Karpas-422 (cell line): ENCODE measurements at regions not wholly inside any gene's neighbourhood (a gene's known extent, or its start where the extent isn't known, plus 50 kb on each side); places are given as distances from the start of the nearest gene placed in this dataset.
A peak's percentile ranks its signal among the peaks of the same experiment; 100 is the strongest.

ENCODE experiments used
- DNase-seq: peaks from one replicate; pipeline ENCODE4 v3.0.0-alpha.2; 2015
- H2AFZ ChIP-seq: fragments of 200-600 bp; sonication (generic); 2 replicates; pipeline ENCODE4 v1.6.1; 2014; ENCODE audit warnings: antibody characterized with exemption, low read length, mixed read lengths
- H3K27ac ChIP-seq: fragments of 200-600 bp; sonication (generic); 2 replicates; pipeline ENCODE4 v1.5.1; 2014; ENCODE audit warnings: mild to moderate bottlenecking, low read length, moderate library complexity
- H3K27me3 ChIP-seq: fragments of 200-600 bp; sonication (generic); 2 replicates; pipeline ENCODE4 v1.6.1; 2014; ENCODE audit warnings: low read length, mixed read lengths
- H3K36me3 ChIP-seq: fragments of 200-600 bp; sonication (generic); 2 replicates; pipeline ENCODE4 v1.6.1; 2014; ENCODE audit warnings: low read length, mixed read lengths; ENCODE audit not compliant: insufficient read depth
- H3K4me1 ChIP-seq: fragments of 200-600 bp; sonication (generic); 2 replicates; pipeline ENCODE4 v1.6.1; 2014; ENCODE audit warnings: mild to moderate bottlenecking, low read length, mixed read lengths
- H3K4me2 ChIP-seq: fragments of 200-600 bp; sonication (generic); 2 replicates; pipeline ENCODE4 v1.6.1; 2014; ENCODE audit warnings: low read length, low read depth, mild to moderate bottlenecking; ENCODE audit not compliant: poor library complexity, severe bottlenecking
- H3K4me3 ChIP-seq: fragments of 200-600 bp; sonication (generic); 2 replicates; pipeline ENCODE4 v1.5.1; 2014; ENCODE audit warnings: mild to moderate bottlenecking, antibody characterized with exemption, low read length, mixed read lengths
- H3K79me2 ChIP-seq: fragments of 200-600 bp; sonication (generic); 2 replicates; pipeline ENCODE4 v1.6.1; 2014; ENCODE audit warnings: mild to moderate bottlenecking, low read length, mixed read lengths
- H3K9ac ChIP-seq: fragments of 200-600 bp; sonication (generic); 2 replicates; pipeline ENCODE4 v1.6.0; 2014; ENCODE audit warnings: low read length
- H3K9me2 ChIP-seq: fragments of 200-600 bp; sonication (generic), shearing (Covaris generic); replicated peaks from 2 replicates; pipeline ENCODE4 v1.6.0; 2014; ENCODE audit warnings: mild to moderate bottlenecking, low read length, moderate library complexity; ENCODE audit not compliant: insufficient read depth
- H3K9me3 ChIP-seq: fragments of 300-700, 200-600 bp; sonication (generic); 2 replicates; pipeline ENCODE4 v1.6.1; 2014; ENCODE audit warnings: low read length, mixed read lengths
- H4K20me1 ChIP-seq: fragments of 200-600 bp; sonication (generic); 2 replicates; pipeline ENCODE4 v1.6.1; 2014; ENCODE audit warnings: mild to moderate bottlenecking, antibody characterized with exemption, low read length, low read depth; ENCODE audit not compliant: insufficient read depth

DNA sequence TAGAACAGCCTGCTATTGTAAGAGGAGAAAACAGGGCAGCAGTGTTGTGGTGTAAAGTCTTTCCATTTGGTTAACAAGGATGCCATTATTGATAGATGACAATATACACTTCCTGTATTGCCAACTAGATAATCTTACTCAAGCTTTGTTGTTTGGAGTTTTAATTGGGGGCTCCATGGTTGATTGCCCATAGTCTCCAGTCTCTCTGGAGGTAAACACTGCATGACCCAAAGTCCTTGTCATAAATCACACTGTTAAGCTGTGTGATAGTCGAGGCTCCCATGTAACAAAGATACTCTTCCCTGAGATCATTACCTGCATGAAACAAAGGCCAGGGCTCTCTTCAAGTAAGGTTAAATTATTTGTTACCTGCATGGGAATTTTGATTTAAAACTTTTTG, 394.6 kb downstream of the C4orf33 start:
- Histone ChIP-seq H3K4me3 (no peak overlapping the region), H3K9me3 (no peaks in the 10 kb centered on the region), H3K9me2 (no peaks in the 10 kb centered on the region), H3K36me3 (no peaks in the 10 kb centered on the region), H2AFZ (no peak overlapping the region), H3K27me3 (no peaks in the 10 kb centered on the region), H3K4me2 (no peak overlapping the region), H3K4me1 (no peaks in the 10 kb centered on the region), H3K9ac (no peak overlapping the region), H4K20me1 (no peaks in the 10 kb centered on the region), H3K79me2 (no peaks in the 10 kb centered on the region), H3K27ac (no peak overlapping the region)
- DNase-seq = no peak

DNA sequence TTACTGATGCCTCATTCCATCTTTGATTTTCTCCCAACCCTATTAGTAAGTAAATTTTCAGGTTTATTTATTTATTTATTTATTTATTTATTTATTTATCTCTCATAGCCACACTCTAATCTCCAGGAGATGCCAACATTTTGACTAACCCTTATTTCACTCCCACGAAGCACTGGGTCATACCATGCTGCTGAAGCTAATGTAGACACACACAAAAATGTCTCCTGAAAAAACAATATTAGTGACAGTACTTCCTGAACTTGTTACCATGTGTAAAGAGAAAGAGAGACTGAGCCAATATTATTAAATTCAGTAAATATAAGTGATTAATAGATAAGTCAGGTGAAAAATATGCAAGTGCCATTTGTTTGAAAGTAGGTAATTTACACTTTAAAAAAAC, 402.7 kb downstream of the C4orf33 start:
- no peak overlapping the region for H3K4me3 ChIP-seq
- DNase-seq = no peak
- no peak overlapping the region for H3K27ac ChIP-seq
- no peaks in the 10 kb centered on the region for H4K20me1 ChIP-seq
- H2AFZ ChIP-seq = no peak overlapping the region
- H3K36me3 ChIP-seq = no peaks in the 10 kb centered on the region
- no peak overlapping the region for H3K9ac ChIP-seq
- no peak overlapping the region for H3K4me2 ChIP-seq
- no peaks in the 10 kb centered on the region for H3K79me2 ChIP-seq
- H3K9me2 ChIP-seq = no peaks in the 10 kb centered on the region
- H3K27me3 ChIP-seq = no peaks in the 10 kb centered on the region
- no peaks in the 10 kb centered on the region for H3K4me1 ChIP-seq
- no peaks in the 10 kb centered on the region for H3K9me3 ChIP-seq

GRCh38 chr4:129514852-129515251, 418.9 kb downstream of the C4orf33 start:
- no peak overlapping the region for H2AFZ ChIP-seq
- H3K79me2 ChIP-seq = no peaks in the 10 kb centered on the region
- H3K9ac ChIP-seq = no peak overlapping the region
- H3K9me2 ChIP-seq = no peaks in the 10 kb centered on the region
- H3K36me3 ChIP-seq = no peaks in the 10 kb centered on the region
- DNase-seq = no peak
- no peaks in the 10 kb centered on the region for H3K27me3 ChIP-seq
- H4K20me1 ChIP-seq = no peaks in the 10 kb centered on the region
- no peak overlapping the region for H3K4me2 ChIP-seq
- no peak overlapping the region for H3K4me3 ChIP-seq
- no peaks in the 10 kb centered on the region for H3K4me1 ChIP-seq
- no peak overlapping the region for H3K27ac ChIP-seq
- H3K9me3 ChIP-seq = no peaks in the 10 kb centered on the region

DNA sequence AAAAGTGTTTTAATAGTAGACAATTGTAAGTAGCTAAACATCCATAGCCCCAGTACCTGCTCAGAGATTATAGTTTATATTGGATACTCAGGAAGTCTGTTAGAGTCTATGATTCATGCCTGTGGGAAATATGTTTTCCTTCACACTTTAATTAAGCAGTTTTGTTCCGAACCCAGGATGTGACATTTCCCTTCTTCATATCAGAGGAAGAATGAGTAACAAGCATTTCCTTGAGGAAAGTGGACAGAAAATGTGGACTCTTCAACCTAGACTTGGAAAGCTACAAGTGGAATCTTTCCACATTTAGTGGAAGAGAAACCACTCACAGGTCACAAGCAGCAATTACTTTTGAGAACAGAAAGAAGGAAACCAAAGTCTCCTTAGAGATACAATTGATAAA, 419.4 kb downstream of the C4orf33 start:
- no peak overlapping the region for H3K4me2 ChIP-seq

DNA sequence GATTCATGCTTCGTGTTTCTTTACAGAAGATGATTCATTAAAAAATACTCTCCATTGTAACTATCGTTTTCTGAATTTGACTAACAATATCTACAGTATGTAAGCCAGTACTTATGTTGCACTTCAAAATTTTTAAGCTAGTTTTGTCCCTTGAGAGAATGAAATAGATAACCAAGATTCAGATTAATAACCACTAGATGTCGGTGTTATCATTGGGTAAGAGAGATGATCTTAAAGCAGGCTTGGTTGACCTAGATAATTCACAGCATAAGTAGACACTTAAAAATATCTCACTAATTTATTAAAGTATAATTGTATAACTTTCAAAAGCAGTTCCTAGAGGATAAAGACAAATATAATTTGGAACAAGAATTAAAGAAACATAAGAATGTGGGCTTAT, 430.9 kb downstream of the C4orf33 start:
- no peak overlapping the region for H3K9ac ChIP-seq
- H3K27me3 ChIP-seq = no peaks in the 10 kb centered on the region
- H3K4me2 ChIP-seq = no peak overlapping the region
- H3K9me3 ChIP-seq = no peaks in the 10 kb centered on the region
- no peaks in the 10 kb centered on the region for H3K36me3 ChIP-seq
- H3K27ac ChIP-seq = no peak overlapping the region
- H3K4me3 ChIP-seq = no peak overlapping the region
- no peaks in the 10 kb centered on the region for H3K9me2 ChIP-seq
- H4K20me1 ChIP-seq = no peaks in the 10 kb centered on the region
- no peaks in the 10 kb centered on the region for H3K79me2 ChIP-seq
- DNase-seq = peak; percentile 73
- no peak overlapping the region for H2AFZ ChIP-seq
- no peaks in the 10 kb centered on the region for H3K4me1 ChIP-seq

More for the DNA sequence above, 419.4 kb downstream of the C4orf33 start:
- Histone ChIP-seq H3K4me3 (no peak overlapping the region), H3K27ac (no peak overlapping the region), H4K20me1 (no peaks in the 10 kb centered on the region), H3K4me1 (no peaks in the 10 kb centered on the region), H3K9ac (no peak overlapping the region), H3K9me2 (no peaks in the 10 kb centered on the region), H3K9me3 (no peaks in the 10 kb centered on the region), H3K36me3 (no peaks in the 10 kb centered on the region), H3K79me2 (no peaks in the 10 kb centered on the region), H3K27me3 (no peaks in the 10 kb centered on the region), H2AFZ (no peak overlapping the region)
- DNase-seq = no peak

DNA sequence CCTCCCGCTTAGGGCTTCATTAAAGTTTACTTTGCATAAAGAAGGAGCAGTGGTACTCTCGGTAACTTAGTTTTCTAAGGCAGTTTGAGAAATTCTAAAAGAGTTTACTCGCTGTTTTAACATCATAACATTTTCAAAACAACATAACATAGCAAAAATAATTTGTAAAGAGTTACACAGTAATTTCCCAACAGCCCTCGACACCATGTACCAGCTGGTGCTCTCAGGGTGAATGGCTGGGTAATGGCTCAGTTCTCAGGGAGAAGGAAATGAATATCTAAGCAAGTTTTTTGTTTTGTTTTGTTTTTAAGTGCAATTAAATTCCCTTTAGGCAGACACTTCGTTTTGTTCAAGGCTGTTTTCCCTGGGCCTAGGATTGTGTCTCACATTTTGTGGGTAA, 435.3 kb downstream of the C4orf33 start:
- Histone ChIP-seq H3K9ac (no peak overlapping the region), H3K9me2 (no peaks in the 10 kb centered on the region), H3K36me3 (no peaks in the 10 kb centered on the region), H3K4me1 (peaks cover 3% of the 10 kb centered on the region; the same call in 1 of the 2 replicates), H3K27me3 (no peaks in the 10 kb centered on the region), H3K9me3 (no peaks in the 10 kb centered on the region), H4K20me1 (no peaks in the 10 kb centered on the region), H2AFZ (no peak overlapping the region), H3K27ac (no peak overlapping the region), H3K4me2 (no peak overlapping the region), H3K4me3 (no peak overlapping the region), H3K79me2 (no peaks in the 10 kb centered on the region)
- DNase-seq = no peak

DNA sequence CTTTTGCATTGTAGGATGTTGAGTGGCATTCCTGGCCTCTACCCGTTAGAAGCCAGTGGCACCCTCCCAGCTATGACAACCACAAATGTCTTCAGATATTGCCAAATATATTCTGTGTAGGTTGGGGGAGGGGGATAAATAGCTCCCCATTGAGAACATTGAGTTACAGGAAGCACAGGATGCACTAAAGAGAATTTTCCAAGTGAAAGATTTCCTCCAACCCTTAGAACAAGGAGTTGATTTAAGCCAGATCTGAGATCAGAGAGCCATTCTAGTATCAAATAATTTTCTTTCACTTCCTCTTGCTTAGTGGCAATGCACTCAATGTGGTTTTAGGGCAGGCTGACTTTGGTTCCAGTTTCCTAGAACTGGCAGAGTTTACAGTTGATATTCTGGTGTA, 436.6 kb downstream of the C4orf33 start:
- H3K4me2 ChIP-seq = no peak overlapping the region
- H3K9me2 ChIP-seq = no peaks in the 10 kb centered on the region
- H3K9ac ChIP-seq = no peak overlapping the region
- no peaks in the 10 kb centered on the region for H3K79me2 ChIP-seq
- no peaks in the 10 kb centered on the region for H4K20me1 ChIP-seq
- H3K27ac ChIP-seq = no peak overlapping the region
- no peak overlapping the region for H3K4me3 ChIP-seq
- H3K4me1 ChIP-seq = peaks cover 3% of the 10 kb centered on the region; the same call in 1 of the 2 replicates
- no peaks in the 10 kb centered on the region for H3K27me3 ChIP-seq
- H3K9me3 ChIP-seq = no peaks in the 10 kb centered on the region
- H2AFZ ChIP-seq = no peak overlapping the region
- H3K36me3 ChIP-seq = no peaks in the 10 kb centered on the region
- DNase-seq = peak; percentile 66

DNA sequence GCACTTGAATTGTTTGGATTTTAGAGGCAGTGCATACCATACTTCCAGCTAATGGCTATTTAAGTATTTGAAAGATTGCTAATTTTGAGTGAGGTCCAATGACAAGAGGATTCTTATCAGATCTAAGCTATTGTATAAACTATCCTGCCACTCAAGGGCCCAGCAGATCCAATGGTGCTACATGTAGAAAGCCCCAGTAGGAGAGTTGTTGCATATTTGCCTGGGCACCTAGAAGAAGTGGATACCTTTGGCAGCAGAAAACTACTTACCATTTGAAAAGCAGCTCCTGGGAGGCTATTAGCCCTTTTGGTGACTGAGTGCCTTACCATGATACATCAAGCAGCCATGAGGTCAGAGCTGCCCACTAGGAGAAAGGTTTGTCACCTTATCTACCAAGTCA, 447.3 kb downstream of the C4orf33 start:
- no peak overlapping the region for H3K4me2 ChIP-seq

More for the DNA sequence above, 447.3 kb downstream of the C4orf33 start:
- Histone ChIP-seq H3K79me2 (no peaks in the 10 kb centered on the region), H3K27me3 (no peaks in the 10 kb centered on the region), H3K36me3 (no peaks in the 10 kb centered on the region), H3K27ac (no peak overlapping the region), H3K9me2 (no peaks in the 10 kb centered on the region), H3K9me3 (no peaks in the 10 kb centered on the region), H2AFZ (no peak overlapping the region), H3K4me1 (peaks cover under 1% of the 10 kb centered on the region; the same call in 1 of the 2 replicates), H3K9ac (no peak overlapping the region), H3K4me3 (no peak overlapping the region), H4K20me1 (no peaks in the 10 kb centered on the region)
- no peak for DNase-seq
